EH (cell line): ENCODE measurements at regions not wholly inside any gene's neighbourhood (a gene's known extent, or its start where the extent isn't known, plus 50 kb on each side); places are given as distances from the start of the nearest gene placed in this dataset.

Source experiments
- DNase-seq: peaks from one replicate; pipeline ENCODE4 v3.0.0-alpha.2; 2015; ENCODE audit warnings: low read depth

- no peak for DNase-seq
Measured at GRCh38 chr1:104702731-104703130, 953.0 kb downstream of the AMY1C start.

- DNase-seq: peak; percentile 0
Measured at GRCh38 chr1:104706631-104707147, 957.0 kb downstream of the AMY1C start.

DNA sequence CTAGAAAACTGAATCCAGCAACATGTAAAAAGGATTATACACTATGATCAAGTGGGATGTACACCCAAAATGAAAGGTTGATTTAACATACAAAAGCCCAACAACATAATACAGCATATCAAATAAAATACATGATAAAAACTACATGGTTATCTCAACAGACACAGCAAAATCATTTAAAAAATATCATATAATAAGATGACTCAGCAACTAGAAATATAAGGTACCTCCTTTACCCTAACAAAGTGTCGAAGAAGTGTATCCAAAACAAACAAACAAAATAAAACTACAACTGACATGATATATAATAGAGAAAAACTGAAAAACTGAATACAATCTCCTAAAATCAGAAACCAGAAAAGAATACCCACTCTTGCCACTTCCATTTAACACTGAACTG, 969.1 kb downstream of the AMY1C start:
- DNase-seq: no peak

DNA sequence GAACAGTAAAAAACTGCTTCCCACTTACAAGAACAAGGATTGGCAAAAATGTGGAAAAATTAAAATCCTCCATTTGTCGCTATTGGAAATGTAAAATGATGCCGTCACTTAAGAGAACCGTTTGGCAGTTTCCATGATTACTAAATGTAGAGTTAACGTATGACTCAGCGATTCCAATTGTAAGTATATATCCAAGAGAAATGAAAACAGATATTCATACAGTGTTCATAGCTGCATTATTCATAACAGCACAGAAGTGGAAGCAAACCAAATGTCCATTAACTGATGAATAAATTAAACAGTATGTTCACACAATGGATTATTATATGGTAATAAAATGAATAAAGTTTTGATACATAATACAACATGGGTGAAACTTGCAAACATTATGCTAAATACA, 971.0 kb downstream of the AMY1C start:
- no peak for DNase-seq

GRCh38 chr1:104726917-104727316, 977.2 kb downstream of the AMY1C start:
- no peak for DNase-seq

- DNase-seq: no peak
Measured at GRCh38 chr1:104733866-104734265, 984.2 kb downstream of the AMY1C start.

GRCh38 chr1:104745875-104746274, 996.2 kb downstream of the AMY1C start:
- DNase-seq: no peak

DNA sequence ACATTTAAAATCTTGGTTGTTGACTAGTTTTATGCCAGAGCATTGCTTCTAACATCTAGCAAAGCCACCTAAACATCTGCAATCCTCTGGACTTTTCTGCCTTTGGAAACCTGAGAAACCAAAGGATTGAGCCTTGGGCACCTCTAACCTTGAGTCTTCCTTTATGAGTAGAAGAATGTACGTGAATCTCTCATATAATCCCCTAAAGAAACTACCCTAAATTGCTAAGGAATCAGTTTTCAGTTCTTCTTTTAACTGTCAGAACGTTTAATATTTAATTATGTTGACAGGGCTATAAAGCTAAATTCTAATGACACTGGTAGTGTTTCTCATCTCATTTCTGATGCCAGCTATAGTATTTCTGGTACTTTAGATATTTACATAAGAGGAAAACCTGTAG, 997.3 kb downstream of the AMY1C start:
- DNase-seq: no peak

GRCh38 chr1:104760017-104760416, 1010.3 kb downstream of the AMY1C start:
- DNase-seq: no peak

DNA sequence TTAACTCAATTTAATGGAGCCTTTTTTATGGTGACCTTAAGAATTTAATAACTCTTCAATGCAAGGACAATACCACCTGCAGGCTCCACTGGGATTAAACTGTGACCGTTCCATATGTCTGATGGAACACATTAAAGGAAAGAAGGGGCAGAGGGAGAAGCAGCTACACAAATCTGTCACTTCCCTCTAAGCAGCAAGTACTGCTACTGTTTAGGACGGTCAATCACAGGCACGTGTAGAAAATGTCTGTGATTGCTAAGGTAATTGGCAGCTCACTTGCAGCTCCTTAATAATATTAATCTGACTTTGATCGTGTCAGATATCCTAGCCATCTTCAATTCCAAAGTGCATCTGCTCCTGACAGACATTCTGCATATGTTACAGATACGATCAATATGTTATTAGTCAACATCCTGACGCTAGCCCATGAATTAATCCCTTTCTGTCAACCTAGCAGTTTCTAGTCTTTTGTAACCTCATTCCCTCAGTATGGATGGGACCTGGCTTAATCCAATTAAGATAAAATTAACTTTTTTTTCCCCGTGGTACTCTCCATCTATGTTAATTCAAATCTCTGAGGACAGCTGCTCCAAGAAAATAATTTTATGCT, 1012.4 kb downstream of the AMY1C start:
- no peak for DNase-seq

DNA sequence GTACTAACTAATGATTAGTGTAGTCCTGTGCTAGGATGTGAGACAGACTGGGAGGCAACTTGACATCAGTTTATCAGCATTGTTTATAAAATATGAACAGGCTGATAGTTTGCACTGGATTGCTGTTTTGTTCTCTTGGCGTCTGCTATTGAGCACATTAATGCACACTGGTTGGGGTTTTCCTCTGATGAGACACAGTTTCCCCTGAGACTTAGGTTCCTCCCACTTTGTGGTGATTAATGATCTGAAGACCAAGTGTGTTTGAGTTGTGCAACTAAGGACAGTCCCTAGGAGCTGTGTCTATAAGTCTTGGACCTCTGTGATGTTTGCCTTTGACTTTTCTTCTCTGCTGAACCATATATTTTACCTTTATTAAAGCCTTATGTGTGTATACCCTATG, 1015.4 kb downstream of the AMY1C start:
- DNase-seq: no peak

- DNase-seq: no peak
Measured at GRCh38 chr1:104768466-104768865, 1018.8 kb downstream of the AMY1C start.

DNA sequence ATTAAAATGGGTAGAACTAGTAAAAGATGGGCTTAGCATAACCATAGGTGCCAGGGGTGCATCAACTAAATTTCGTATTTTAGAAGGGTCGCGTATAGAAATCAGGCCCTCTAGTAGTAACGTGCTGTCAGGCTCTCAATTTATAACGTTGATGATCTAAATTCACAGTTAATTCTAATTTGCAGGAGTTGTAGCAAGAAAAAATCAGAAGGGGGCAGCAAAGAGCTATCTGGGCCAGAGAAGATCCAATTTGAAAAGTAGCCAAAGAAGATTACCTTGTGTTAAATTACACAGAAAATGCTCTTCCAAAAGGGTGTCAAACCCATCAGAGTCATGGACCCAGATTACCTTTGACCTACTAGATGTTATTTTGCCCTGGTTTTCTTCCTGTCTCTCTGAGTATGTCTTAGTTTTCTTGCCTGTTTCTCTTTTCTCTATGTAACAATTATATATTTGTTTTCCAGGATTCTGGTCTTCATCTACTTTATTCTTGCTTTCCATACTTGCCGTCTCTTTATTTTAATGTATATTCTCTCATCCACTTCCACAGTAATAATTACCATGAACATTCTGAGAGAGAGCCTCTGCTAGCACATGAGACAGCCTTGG, 1030.9 kb downstream of the AMY1C start:
- DNase-seq: peak; percentile 21

- DNase-seq: no peak
Measured at GRCh38 chr1:104785575-104786187, 1036.0 kb downstream of the AMY1C start.

- no peak for DNase-seq
Measured at GRCh38 chr1:104787866-104788510, 1038.3 kb downstream of the AMY1C start.

GRCh38 chr1:104791030-104791429, 1041.3 kb downstream of the AMY1C start:
- DNase-seq: no peak

DNA sequence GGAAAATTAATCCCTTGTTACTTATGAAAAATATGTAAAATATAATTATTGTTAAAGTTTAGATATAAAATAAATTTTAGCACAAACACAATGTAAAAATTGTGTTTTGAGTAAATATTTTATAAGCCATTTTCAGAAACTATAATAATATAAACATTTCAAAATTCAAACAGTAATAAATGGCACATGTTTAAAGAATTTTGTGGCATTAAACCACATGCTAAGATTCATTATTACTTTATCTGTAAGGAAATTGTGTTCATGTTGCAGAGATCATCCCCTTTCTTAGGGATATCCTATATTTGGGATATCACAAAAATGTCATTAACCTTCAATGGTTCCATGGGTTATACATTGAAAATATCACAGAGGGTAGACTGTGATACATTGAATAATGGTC, 1044.3 kb downstream of the AMY1C start:
- DNase-seq: no peak

DNA sequence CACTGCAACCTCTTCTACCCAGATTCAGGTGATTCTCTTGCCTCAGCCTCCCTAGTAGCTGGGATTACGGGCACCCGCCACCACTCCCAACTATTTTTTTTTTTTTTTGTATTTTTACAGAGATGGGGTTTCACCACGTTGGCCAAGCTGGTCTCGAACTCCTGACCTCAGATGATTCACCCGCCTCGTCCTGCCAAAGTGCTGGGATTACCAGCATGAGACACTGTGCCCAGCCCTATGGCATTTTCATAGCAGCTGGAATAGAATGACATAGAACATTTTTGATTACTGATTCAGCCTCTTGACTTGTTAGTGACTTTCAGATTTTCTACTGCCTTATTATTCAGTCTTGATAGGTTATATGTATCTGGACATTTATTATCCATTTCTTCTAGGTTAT, 1046.2 kb downstream of the AMY1C start:
- no peak for DNase-seq

- no peak for DNase-seq
Measured at GRCh38 chr1:104797982-104798381, 1048.3 kb downstream of the AMY1C start.

- DNase-seq: no peak
Measured at GRCh38 chr1:104801344-104801743, 1051.6 kb downstream of the AMY1C start.

DNA sequence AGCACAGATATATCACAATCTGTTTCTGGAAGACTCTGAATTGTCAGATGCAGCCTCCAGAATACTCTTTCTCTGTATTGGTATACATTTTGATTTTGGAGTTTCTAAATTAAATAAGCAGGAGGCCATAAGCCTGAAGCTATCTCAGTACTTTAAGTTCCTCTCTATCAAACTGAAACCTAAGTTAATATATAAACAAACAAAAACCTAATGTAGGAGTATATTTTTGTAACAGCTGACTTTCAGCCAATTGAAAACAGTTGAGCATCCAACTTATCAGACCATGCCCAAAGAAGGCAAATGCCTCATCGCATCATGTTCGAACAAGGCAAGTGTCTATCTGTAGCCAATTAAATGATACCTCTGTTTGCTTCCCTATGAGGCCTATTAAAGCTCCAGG, 1054.4 kb downstream of the AMY1C start:
- no peak for DNase-seq

DNA sequence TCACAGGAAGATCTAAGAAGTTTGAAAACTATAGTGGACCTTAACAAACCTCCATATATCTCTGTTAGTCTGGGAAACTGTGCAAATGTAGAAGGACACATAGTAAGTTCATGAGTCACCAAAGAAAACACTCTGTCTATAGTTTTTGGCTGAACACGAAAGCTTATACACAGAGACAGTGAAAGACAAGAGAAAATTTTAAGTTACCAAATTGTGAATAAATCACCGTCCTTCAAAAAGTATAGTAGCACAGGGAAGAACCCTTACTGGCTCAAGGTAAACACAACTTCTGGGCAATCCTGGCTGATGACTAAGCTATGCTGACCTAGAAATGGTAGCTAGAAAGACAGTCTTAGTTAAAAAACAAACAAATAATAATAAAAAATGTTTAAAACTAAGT, 1057.9 kb downstream of the AMY1C start:
- no peak for DNase-seq

DNA sequence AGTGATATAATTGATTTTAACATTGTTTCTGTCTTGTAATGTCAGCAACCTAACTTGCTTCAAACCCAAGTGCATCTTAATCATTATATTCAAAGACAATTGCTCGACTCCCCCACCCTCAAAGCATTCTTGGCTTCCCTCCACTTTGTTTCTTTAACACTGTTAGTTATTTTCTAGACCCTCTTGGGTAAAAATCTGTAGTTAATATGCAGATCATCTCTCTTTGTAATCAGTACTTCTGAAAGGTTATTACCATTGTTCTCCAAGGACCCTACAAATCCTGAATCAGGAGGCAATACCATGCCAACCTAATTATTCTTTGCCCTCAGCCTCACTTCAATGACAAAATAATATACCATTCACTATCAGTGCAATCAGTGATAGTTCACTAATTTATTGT, 1075.7 kb downstream of the AMY1C start:
- DNase-seq: no peak
